SW 1271 (cell line): ENCODE measurements at regions not wholly inside any gene's neighbourhood (a gene's known extent, or its start where the extent isn't known, plus 50 kb on each side); places are given as distances from the start of the nearest gene placed in this dataset.
A peak's percentile ranks its signal among the peaks of the same experiment; 100 is the strongest.

Experiments
- DNase-seq, 2 experiments: peaks; one replicate each; lab custom pipeline; 2025; lab: John Stamatoyannopoulos, UW

DNA sequence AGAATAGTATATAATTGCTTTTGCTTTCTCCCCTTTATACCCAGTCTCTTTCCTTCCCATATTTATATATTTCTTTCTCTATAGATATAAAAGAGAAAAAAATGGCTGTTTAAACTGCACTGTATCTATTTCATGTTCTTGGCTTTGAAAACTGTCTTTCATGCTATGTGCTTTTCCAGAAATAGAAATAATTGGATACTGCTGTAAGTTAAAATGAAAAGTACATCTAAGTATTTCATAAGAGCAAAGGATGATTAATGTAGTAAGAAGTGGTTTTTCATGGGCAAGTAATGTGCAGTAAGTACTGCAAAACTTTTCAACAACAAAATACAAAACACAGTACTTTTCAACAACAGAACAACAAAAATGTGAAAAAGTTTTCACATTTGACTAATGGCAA, 237.9 kb downstream of the SNCA start:
- DNase-seq, result no peak

DNA sequence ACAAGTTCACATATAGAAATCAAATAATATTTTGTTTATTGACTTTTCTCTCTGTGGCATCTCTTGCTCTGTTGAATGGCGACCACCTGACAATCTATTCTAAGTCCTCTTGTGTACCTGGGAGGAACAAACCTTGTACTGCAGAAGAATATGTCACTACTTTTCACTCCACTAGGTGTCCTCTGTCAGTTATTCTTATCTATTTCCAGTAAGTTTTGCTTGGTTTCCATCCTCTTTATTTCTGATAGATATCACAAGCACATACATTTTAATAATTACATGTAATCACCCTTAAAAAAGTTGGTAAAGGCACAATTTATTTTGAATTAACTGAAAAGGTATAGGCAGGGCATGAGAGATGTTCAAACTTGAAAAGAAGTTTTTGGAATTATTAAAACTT, 238.4 kb downstream of the SNCA start:
- DNase-seq, result peak in 1 of 2 experiments; percentile 18

DNA sequence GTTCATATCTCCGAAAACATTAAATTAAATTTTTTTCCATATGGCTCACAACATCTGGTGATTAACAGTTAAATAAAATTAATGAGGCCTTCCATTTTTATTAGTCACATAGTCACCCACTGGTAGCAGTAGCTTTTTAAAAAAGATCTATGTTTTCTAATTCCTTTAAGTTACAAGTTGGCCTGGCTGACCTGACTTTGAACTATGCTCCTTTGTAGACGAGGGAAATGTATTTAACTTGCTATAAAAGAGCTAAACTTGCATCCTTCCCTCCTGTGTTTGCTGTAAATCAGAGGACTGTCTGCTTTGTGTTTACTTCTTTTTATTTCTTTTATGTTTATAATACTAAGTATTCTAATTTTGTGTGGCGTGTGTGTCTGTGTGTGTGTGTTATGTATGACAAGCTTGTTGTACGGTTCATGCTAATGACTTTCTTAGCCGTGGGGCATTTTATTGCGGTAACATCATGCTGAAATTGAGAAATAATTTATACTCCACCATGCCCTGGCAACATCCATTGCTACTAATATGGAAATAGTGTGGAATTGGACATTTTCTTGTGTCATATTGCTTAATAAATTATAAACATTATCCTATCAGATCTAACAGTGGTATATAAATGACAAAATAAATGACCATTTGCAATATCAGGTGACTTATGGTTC, 241.7 kb downstream of the SNCA start:
- DNase-seq, result no peak

DNA sequence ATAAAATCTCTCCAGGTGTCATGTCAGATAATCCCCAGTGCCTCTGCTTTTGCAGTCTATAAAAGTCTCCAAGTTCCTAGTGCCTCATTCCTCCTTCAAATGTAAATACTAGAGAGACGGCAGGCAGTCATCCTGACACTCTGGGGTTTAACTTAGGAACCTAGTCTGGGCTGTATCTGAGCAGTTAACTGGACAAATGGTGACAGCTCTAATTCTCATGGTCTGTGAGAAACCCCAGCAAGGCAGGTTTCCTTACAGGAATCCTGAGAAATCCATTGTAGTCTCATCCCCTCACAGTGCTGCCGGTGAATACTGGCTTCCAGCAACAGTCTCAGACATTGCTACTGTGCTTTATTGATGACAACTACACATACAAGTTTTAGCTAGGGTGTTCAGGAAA, 246.8 kb downstream of the SNCA start:
- no peak for DNase-seq

DNA sequence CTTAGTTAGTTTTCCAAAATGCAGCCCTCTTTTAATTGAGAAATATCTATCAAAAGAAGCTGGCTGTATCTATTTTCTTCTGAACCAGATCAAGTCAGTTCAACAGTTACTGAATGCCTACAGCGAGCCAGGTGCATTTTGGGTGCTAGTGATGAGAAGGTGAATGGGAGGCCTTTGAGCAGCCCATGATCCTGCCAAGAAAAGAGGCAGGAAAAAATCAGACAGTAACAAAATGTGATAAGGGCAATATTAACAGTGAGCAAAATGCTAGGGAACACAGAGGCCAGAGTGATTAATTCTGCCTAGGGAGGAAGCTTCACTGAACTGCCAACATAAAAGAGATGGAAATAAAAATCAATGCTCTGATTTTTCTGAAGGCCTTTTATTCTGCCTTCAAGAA, 248.5 kb downstream of the SNCA start:
- DNase-seq, result no peak

DNA sequence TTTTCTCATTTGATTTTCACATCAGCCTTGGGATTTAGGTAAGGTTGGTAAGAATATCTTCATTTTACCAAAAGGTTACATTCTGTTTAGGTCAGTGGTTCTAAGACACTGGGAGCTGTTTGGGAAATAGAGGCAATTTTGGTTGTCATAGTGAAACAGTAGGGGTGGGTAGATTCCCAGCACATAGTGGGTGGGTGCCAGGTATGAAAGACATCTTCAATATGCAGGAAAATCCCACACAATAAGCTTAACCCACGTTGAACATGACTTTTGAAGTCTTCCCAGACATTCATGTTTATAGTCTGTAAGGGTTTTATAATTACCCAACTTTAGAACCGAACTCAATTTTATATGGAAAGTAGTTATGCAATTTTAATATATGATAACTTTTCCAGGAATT, 249.6 kb downstream of the SNCA start:
- no peak for DNase-seq

DNA sequence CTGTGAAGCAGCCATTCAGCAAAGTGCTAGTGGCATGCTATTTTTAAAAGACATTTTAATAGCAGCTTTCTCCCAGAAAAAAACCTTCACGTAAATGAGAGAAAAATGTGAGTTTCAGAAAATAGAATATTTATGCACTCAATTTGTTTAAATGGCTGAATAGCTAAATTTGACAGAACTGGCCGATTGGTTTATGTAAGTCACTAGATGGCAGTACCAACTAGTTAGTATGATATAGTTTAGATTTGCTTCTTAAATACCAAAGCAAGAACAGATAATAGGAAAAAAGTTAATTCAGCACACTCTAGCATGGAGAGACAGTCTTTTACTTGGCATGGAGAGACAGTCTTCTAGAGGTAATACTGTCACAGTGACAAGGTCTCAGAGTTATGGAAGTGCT, 250.1 kb downstream of the SNCA start:
- DNase-seq, result peak in 1 of 2 experiments; percentile 8

DNA sequence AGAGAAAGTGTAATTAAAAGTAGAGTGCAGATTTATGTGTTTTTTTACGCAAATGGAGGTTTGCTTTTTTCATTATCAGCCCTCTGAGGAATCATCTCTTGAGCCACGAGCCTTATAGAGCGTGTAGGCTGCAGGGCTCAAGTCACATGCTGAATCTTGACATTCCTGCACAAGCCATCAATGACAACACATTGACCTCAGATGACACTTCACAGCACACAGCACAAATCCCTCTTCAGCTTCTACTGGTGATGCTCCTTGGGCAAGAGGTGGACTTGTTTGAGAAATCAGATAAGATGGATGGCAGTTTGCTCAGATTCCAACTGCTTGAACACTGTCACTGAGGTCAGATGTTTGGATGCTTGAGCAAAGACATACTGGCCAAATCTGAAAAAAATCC, 250.6 kb downstream of the SNCA start:
- no peak for DNase-seq

DNA sequence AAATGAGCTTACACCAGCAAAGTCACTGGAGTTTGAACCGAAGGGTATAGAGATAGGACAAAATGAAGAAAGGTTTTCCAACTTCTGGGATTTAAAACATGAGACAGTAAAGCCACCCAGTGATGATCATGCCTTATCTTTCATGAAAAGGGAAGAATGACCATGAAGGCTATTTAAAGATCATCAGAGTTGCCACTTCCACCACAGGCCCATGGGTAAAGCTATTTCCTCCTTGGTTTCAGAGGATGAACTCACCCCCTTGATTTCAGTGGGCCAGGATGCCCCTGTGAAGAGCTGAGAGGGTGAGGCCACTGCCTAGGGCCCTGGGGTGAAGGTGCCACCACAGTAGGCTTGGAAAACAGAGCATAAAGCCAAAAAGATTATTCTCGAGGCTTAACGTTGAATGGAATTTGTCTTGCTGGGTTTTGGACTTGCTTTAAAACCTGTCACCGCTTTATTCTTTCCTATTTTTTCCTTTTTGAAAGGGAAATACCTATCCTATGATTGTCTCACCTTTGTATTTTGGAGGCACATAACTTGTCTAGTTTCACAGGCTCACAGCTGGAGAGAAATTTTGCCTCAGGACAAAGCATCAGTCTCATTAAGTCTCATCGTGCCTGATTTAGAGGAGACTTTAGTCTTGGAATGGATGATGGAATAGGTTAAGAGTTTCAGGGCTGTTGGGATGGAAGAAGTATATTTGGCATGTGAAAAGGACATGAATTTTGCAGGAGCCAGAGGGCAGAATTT, 254.0 kb downstream of the SNCA start:
- DNase-seq, result no peak

DNA sequence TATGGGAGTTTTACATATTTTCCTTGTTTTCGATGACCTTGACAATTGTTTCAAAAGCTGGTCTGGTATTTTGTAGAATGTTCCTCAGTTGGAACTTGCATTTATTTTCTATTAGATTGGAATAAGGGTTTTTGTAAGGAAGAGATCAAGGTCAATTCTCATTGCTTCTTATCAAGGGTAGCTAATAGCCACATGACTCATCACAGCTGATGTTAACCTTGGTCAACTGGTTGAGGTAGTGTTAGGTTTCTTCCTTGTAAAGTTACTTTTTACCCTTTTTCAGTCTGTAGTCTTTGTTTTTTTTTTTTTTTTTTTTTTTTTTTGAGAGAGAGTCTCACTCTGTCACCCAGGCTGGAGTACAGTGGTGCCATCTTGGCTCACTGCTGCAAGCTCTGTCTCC, 257.2 kb downstream of the SNCA start:
- no peak for DNase-seq

DNA sequence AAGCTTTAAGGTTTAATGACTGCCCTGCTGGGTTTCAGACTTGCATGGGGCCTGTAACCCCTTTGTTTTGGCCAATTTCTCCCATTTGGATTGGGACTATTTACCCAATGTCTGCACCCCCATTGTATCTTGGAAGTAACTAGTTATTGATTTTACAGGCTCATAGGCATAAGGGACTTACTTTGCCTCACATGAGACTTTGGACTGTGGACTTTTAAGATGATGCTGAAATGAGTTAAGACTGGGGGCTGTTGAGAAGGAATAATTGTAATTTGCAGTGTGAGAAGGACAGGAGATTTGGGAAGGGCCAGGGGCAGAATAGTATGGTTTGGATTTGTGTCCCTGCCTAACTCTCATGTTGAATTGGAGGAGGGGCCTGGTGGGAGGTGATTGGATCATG, 260.7 kb downstream of the SNCA start:
- no peak for DNase-seq

DNA sequence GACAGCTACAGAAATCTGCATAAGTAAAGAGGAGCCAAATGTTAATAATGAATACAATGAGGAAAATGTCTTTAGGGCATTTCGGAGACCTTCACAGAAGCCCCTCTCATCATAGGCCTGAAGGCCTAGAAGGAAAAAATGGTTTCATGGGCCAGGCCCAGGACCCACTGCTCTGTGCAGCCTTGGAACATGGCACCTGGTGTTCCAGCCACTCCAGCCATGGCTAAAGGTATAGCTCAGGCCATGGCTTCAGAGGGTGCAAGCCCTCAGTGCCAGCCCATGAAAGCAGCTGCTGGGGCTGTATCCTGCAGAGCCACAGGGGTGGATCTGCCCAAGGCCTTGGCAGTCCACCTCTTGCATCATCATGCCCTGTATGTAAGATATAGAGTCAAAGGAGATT, 261.1 kb downstream of the SNCA start:
- no peak for DNase-seq

DNA sequence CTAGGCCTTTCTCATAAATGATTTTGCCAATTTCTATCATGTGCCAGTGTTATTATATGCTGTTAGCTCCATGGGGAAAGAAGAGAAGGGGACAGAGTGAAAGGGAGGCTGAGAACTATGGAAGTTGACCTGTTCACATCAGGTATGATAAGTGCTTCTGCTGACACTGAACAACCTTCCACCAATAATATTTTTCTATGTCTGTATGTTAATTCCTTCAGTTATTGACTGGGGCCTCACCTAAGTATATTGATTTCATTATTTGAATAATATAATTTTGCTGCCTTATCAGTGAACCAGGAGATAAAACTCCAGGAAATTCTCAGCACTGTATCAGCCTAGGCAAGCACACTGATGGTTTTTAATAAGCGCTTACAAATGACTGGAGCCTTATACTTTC, 262.8 kb downstream of the SNCA start:
- DNase-seq, result no peak

DNA sequence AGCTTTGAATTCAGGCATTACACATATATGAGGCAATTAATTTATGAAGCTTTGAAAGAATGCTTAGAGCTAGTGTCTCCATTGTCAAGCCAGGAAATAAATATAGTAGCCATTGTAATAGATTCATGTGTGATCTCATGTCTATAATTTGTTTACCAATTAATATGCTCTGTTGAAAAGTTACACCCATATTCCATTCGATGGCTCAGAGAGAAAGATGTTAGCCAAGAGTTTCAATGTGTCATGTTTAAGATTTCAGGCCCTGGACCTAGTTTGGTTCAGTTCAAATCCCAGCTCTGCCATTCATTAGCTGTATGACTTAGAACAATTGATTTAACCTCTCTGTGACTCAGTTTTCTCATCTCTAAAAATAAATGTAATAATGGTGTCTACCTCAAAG, 263.3 kb downstream of the SNCA start:
- DNase-seq, result no peak

DNA sequence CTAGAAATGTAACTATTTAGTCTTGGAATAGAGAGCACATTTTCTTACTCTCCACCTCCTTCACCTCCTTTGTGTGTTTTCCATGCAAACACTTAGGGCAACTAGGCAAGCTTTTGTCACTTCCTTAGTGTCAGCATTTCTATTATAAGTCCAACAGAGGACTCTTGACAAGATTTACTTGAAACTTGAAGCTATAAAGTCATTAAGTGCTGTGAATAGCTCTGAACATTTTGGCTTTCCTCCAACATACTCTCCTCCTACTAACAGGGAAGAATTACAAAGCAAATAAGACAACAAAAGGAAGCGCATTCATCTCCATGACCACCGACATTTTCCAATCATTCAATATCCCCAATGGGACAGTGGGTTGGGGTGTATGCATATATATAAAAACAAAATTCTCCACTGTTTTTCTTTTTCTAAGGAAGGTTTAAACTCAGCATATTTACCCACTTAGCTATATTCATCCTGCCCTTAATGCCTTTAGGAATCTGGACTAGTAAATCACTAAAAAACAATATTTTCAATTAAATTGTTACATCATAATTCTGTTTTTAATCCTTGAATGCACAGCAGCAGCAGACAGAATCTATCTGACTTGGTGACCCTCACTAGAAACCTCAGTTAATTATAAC, 264.6 kb downstream of the SNCA start:
- DNase-seq, result no peak

DNA sequence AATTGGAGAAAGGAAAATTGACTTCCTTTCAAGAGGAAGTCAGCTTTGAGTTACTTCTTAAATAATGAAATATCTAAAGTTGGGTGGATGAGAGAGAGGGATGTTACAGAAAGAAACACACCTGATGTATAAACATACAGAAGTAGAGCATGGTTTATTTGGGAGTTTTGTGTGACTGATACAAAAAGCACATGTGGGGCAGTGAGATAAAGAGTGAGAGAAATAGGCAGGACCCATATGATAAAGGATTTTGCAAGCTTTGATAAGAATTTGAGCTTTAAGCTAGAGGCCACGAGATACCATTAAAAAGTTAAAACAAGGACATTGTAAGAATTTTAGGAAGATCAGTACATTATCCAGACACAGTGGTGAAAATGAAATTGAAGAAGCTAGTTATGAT, 263.3 kb upstream of the GPRIN3 start:
- DNase-seq, result no peak

DNA sequence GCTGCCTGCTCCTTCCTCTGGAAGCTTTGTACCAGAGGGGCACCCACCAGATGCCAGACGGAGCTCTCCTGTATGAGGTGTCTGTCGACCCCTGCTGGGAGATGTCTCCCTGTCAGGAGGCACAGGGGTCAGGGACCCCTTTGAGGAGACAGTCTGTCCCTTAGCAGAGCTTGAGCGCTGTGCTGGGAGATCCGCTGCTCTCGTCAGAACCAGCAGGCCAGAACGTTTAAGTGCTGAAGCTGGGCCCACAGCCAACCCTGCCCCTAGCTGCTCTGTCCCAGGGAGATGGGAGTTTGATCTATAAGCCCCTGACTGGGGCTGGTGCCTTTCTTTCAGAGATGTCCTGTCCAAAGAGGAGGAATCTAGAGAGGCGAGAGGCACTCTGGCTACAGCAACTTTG, 260.3 kb upstream of the GPRIN3 start:
- DNase-seq, result no peak

DNA sequence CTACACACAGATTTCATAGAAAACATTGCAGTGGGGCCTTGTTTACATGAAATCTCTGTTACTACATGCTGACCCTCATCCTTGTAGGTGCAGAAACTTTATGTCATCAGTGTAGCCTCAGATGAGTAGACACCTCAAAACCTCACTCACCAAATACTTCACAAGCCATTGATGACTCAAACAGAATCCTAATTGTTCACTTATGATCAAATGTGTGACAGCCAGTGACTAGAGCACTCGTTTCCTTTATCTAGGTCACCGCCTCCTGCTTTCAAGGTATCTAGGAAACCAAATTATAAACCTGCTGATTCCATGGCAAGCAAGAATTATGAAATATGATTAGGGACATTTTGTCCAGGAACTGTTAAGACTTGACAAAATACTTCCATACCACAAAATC, 255.8 kb upstream of the GPRIN3 start:
- DNase-seq, result no peak

DNA sequence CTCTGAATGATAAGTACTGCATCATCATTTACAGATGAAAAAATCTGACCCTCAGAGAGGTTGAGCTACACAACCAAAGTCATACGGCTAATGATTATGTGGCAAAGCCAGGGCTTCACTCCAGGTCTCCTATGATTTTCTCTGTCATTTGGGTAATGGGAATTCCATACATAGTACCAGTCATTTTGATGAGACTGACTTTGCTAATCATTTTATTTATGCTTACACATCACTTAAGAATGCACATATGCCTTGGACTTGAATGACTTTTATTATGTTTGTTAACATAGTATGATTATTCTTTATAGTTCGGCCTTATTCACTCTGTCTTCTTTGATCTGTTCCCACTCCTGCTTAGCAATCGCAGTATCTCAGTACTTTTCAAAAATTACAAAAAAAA, 255.1 kb upstream of the GPRIN3 start:
- no peak for DNase-seq

DNA sequence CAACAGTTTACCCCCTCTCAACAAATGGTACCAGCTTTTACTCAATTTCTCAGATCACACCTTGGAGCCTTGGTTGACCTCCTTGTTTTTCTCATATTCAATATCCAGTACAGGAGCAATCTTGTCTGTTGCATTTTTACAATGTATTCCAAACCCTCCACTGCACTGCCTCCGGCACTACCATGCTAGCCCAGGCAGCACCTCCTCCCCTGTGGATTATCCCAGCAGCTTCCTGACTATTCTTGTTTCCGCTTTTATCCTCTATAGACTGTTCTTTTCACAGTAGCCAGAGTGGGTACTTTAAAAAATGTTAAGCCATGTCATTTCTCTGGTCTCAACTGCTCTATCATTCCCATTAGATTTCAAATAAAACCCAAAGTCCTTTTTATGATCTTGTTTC, 253.4 kb upstream of the GPRIN3 start:
- DNase-seq, result no peak

DNA sequence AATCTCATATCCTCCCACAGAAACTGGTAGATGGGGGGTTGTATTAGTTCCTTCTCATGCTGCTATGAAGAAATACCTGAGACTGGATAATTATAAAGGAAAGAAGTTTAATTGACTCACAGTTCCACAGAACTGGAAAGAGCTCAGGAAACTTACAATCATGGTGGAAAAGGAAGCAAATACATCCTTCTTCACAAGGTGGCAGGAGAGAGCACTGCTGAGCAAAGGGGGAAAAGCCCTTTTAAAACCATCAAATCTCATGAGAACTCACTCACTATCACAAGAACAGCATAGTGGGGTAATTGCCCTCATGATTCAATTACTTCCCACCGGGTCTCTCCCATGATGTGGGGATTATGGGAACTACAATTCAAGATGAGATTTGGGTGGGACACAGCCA, 250.5 kb upstream of the GPRIN3 start:
- no peak for DNase-seq

DNA sequence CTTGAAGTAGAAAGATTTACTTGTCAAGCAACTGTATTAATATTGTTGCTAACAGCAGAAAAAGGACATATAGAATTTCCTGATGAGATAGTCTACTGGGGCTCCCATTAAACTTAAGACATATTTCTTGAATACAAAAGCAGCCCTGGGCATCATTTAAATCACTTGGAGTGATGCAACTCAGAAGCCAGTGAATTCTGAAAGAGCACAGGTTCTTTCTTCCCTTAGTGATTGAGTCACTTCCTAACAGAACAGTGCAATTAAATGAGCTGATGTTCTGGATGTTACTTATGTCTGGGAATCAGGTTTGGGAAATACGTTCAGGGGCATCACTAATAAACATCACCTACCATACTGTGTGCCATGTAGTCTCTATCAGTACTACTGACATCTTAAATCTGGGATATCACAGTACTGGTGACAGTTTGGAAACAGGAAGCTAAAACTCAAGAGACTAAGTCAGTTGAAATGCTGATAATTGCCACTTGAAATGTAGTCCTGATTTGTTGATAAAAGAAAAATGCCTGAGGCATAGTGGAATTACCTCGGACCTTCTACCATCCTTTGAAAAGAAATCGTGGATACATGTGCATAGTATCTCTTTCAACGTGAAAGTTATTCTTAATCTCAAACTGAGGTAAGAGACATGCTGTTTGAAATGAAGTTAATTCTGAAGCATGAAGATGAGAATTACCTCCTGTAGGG, 249.2 kb upstream of the GPRIN3 start:
- no peak for DNase-seq

DNA sequence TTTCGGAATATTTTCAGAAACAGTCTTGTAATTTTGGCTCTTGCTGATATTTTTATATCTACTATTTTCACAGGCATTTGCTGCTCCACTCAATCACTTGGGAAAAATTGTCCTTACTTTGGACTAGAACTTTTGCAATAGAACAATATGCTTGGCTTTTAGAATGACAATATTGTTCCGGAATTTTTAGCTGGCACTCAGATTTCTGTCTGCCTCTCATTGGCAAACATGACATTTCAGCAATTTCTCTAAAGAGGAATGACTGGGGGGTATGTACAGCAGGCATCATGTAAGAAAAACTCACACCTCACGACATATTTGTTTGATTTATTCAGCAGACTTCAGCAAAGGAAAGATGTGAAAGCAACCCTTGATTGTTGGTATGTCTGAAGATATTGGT, 243.6 kb upstream of the GPRIN3 start:
- DNase-seq, result no peak
